CD14-positive monocyte (primary cell): ENCODE measurements at regions not wholly inside any gene's neighbourhood (a gene's known extent, or its start where the extent isn't known, plus 50 kb on each side); places are given as distances from the start of the nearest gene placed in this dataset.
A peak's percentile ranks its signal among the peaks of the same experiment; 100 is the strongest.

Experiments used
- DNase-seq, 3 donors: peaks; one replicate each; pipeline ENCODE4 v3.0.0-alpha.2; 2011 to 2022
- H2AFZ ChIP-seq: 2 replicates; pipeline ENCODE4 v1.6.0; 2012; ENCODE audit warnings: mild to moderate bottlenecking, low read depth, low read length, inconsistent platforms; ENCODE audit not compliant: insufficient read depth, poor library complexity, severe bottlenecking
- H3K27ac ChIP-seq, 2 donors: 1 replicate in 1 of 2; 2 replicates in 1 of 2; pipeline ENCODE4 v1.5.1; 2012 to 2013; ENCODE audit warnings: low read length in 2 of 2, control low read depth in 1 of 2, inconsistent platforms in 1 of 2, low read depth in 1 of 2, mild to moderate bottlenecking in 1 of 2
- H3K27me3 ChIP-seq, 2 donors: one replicate each; pipeline versions ENCODE4 v1.6.0 to v1.6.1; 2011 to 2013; ENCODE audit warnings: low read length in 2 of 2; ENCODE audit not compliant: control insufficient read depth in 2 of 2, insufficient read depth in 2 of 2
- H3K36me3 ChIP-seq, 2 donors: replicated peaks in 1 of 2; 1 replicate in 1 of 2; 2 replicates in 1 of 2; pipeline versions ENCODE4 v1.5.1 to v1.6.1; 2012 to 2013; ENCODE audit warnings: low read length in 2 of 2, control low read depth in 1 of 2, inconsistent platforms in 1 of 2, mild to moderate bottlenecking in 1 of 2; ENCODE audit not compliant: insufficient read depth in 2 of 2, control insufficient read depth in 1 of 2
- H3K4me1 ChIP-seq, 2 donors: 1 replicate in 1 of 2; 2 replicates in 1 of 2; pipeline versions ENCODE4 v1.5.1 to v1.6.1; 2012 to 2013; ENCODE audit warnings: low read length in 2 of 2, control low read depth in 1 of 2, inconsistent platforms in 1 of 2, mild to moderate bottlenecking in 1 of 2, moderate library complexity in 1 of 2; ENCODE audit not compliant: insufficient read depth in 2 of 2, control insufficient read depth in 1 of 2
- H3K4me2 ChIP-seq: replicated peaks from 2 replicates; pipeline ENCODE3; 2012; ENCODE audit warnings: low read length, moderate library complexity, mild to moderate bottlenecking; ENCODE audit not compliant: poor library complexity, severe bottlenecking; ENCODE audit errors: extremely low read depth
- H3K4me3 ChIP-seq, 3 experiments: fragments of 200-600 bp in 1 of 3; sonication (generic) in 1 of 3; replicated peaks in 1 of 3; 1 replicate in 2 of 3; 2 replicates in 1 of 3; pipeline ENCODE4 v1.5.1; 2011 to 2013; ENCODE audit warnings: low read length in 3 of 3, mild to moderate bottlenecking in 3 of 3, control low read depth in 2 of 3, low read depth in 2 of 3, inconsistent platforms in 1 of 3, moderate library complexity in 1 of 3
- H3K79me2 ChIP-seq: 2 replicates; pipeline ENCODE4 v1.6.0; 2012; ENCODE audit warnings: mild to moderate bottlenecking, control low read depth, inconsistent platforms, low read length, moderate library complexity; ENCODE audit not compliant: insufficient read depth
- H3K9ac ChIP-seq: 2 replicates; pipeline ENCODE4 v1.6.0; 2017; ENCODE audit warnings: low read length, mild to moderate bottlenecking; ENCODE audit not compliant: insufficient read depth, poor library complexity, severe bottlenecking
- H3K9me3 ChIP-seq, 2 donors: replicated peaks in 1 of 2; 1 replicate in 1 of 2; 2 replicates in 1 of 2; pipeline versions ENCODE4 v1.5.1 to v1.6.1; 2012 to 2013; ENCODE audit warnings: low read length in 2 of 2, control low read depth in 1 of 2; ENCODE audit not compliant: control insufficient read depth in 1 of 2, insufficient read depth in 1 of 2
- H4K20me1 ChIP-seq: 2 replicates; pipeline ENCODE4 v1.6.0; 2012; ENCODE audit warnings: mild to moderate bottlenecking, low read length, control low read depth, moderate library complexity; ENCODE audit not compliant: insufficient read depth
- H3K27ac Mint-ChIP-seq, 7 donors: one replicate each; pipeline ENCODE4 v1.8.0; 2020; ENCODE audit warnings: mild to moderate bottlenecking in 7 of 7, mixed read lengths in 7 of 7, moderate library complexity in 6 of 7, inconsistent platforms in 2 of 7
- H3K27me3 Mint-ChIP-seq, 3 donors: one replicate each; pipeline ENCODE4 v1.8.0; 2021 to 2022; ENCODE audit warnings: low read depth in 3 of 3, mild to moderate bottlenecking in 3 of 3, mixed read lengths in 3 of 3, moderate library complexity in 3 of 3, inconsistent platforms in 1 of 3
- H3K36me3 Mint-ChIP-seq, 2 donors: one replicate each; pipeline ENCODE4 v1.8.0; 2020; ENCODE audit warnings: mixed read lengths in 2 of 2, inconsistent platforms in 1 of 2, mild to moderate bottlenecking in 1 of 2
- H3K4me1 Mint-ChIP-seq: one replicate; pipeline ENCODE4 v1.8.0; 2020; ENCODE audit warnings: mild to moderate bottlenecking, mixed read lengths
- H3K4me3 Mint-ChIP-seq, 2 donors: one replicate each; pipeline ENCODE4 v1.8.0; 2020; ENCODE audit warnings: mild to moderate bottlenecking in 2 of 2, mixed read lengths in 2 of 2, moderate library complexity in 1 of 2
- H3K9me3 Mint-ChIP-seq, 7 donors: one replicate each; pipeline ENCODE4 v1.8.0; 2020 to 2022; ENCODE audit warnings: mixed read lengths in 7 of 7, mild to moderate bottlenecking in 6 of 7, moderate library complexity in 6 of 7, inconsistent platforms in 2 of 7
- CTCF ChIP-seq: fragments of 200-600 bp; IDR thresholded peaks from one replicate; pipeline ENCODE4 v1.8.0; 2022; ENCODE audit warnings: antibody characterized with exemption, mild to moderate bottlenecking
- WGBS: methylation state at CpG from one replicate; pipeline ENCODE4 v1.1.5; 2013; ENCODE audit warnings: missing lambda C conversion rate; ENCODE audit not compliant: insufficient coverage; 5-methylcytosine and 5-hydroxymethylcytosine counted together
- intact Hi-C, 2 donors: fragments of 100-400 bp; cut with micrococcal nuclease; formaldehyde crosslinking; loops; one replicate each; pipeline versions ENCODE4 v1.15.0 to v1.15.1; 2023

- Mint-ChIP-seq H3K36me3 (no peaks in the 10 kb centered on the region), H3K4me1 (no peaks in the 10 kb centered on the region), H3K9me3 (peaks cover 0 to 3% (median 0%) of the 10 kb centered on the region in 7 donors), H3K27me3 (peaks cover 0 to 2% (median 0%) of the 10 kb centered on the region in 3 donors), H3K27ac (no peak overlapping the region), H3K4me3 (no peak overlapping the region)
- DNase-seq, result no peak
- Histone ChIP-seq H3K36me3 (no peaks in the 10 kb centered on the region), H2AFZ (no peak overlapping the region), H3K4me2 (no peak overlapping the region), H3K9ac (no peak overlapping the region), H3K79me2 (no peaks in the 10 kb centered on the region), H3K4me1 (no peaks in the 10 kb centered on the region), H3K4me3 (no peak overlapping the region), H4K20me1 (no peaks in the 10 kb centered on the region), H3K27me3 (no peaks in the 10 kb centered on the region), H3K9me3 (no peaks in the 10 kb centered on the region), H3K27ac (no peak overlapping the region)
- no peak for TF ChIP-seq CTCF
- WGBS, result no CpG with 5 or more reads among the region's 2 CpGs
- intact Hi-C loops, result no loop called here
These were observed 356.2 kb downstream of the LPIN1 start for GRCh38 chr2:12102679-12103078.

- no peak overlapping the region for H3K9ac ChIP-seq
These were observed 358.7 kb downstream of the LPIN1 start for GRCh38 chr2:12105180-12105579.

More at GRCh38 chr2:12105180-12105579, 358.7 kb downstream of the LPIN1 start:
- peaks cover 0 to 4% (median 2%) of the 10 kb centered on the region in 3 donors for H3K27me3 Mint-ChIP-seq
- Histone ChIP-seq H3K4me2 (no peak overlapping the region), H3K79me2 (no peaks in the 10 kb centered on the region), H3K27ac (no peak overlapping the region), H4K20me1 (no peaks in the 10 kb centered on the region), H3K4me1 (no peaks in the 10 kb centered on the region), H3K4me3 (no peak overlapping the region), H2AFZ (no peak overlapping the region), H3K36me3 (no peaks in the 10 kb centered on the region), H3K9me3 (no peaks in the 10 kb centered on the region), H3K27me3 (peaks cover 0 to under 1% of the 10 kb centered on the region in 2 donors)
- intact Hi-C loops, result no loop called here
- DNase-seq, result no peak
- WGBS, result 85% methylated on average over 5 of the region's 10 CpGs
- no peak overlapping the region for H3K4me3 Mint-ChIP-seq
- peak overlapping the region in 1 of 7 donors; percentile 27 for H3K27ac Mint-ChIP-seq
- no peaks in the 10 kb centered on the region for H3K4me1 Mint-ChIP-seq
- TF ChIP-seq CTCF, result no peak
- H3K36me3 Mint-ChIP-seq, result no peaks in the 10 kb centered on the region
- peaks cover 0 to 3% (median 0%) of the 10 kb centered on the region in 7 donors for H3K9me3 Mint-ChIP-seq
